GM12874 (cell line): ENCODE measurements at regions not wholly inside any gene's neighbourhood (a gene's known extent, or its start where the extent isn't known, plus 50 kb on each side); places are given as distances from the start of the nearest gene placed in this dataset.

Source experiments
- CTCF ChIP-seq: IDR thresholded peaks from 2 replicates; pipeline ENCODE4 v1.5.1; 2011; ENCODE audit warnings: low read depth, mild to moderate bottlenecking, control low read depth, low read length, moderate library complexity; ENCODE audit not compliant: insufficient read depth

- no peak for TF ChIP-seq CTCF
Observed at GRCh38 chr4:14726877-14727361, 275.4 kb upstream of the CPEB2 start.

GRCh38 chr4:14729282-14730000 is 272.8 kb upstream of the CPEB2 start:
- TF ChIP-seq CTCF: no peak

DNA sequence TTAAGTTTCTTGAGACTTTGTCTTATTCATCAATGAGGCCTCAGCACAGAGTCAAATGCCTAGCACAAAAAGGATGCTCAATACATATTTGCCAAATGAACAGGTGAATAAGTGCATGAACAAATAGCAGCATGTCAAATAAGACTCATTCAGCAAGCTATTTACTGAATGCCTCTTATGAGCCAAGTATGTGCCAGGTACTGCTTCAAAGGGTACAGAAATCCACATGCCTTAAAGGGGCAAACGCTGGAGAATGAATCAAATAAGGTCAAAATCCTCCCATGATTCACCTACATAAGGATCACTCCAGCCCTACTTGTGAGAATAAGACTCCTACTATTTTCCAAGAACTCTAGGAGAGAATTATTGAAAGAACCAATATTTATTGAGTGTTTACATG is 260.2 kb upstream of the CPEB2 start:
- no peak for TF ChIP-seq CTCF

GRCh38 chr4:14743172-14743571 is 259.1 kb upstream of the CPEB2 start:
- TF ChIP-seq CTCF: no peak

DNA sequence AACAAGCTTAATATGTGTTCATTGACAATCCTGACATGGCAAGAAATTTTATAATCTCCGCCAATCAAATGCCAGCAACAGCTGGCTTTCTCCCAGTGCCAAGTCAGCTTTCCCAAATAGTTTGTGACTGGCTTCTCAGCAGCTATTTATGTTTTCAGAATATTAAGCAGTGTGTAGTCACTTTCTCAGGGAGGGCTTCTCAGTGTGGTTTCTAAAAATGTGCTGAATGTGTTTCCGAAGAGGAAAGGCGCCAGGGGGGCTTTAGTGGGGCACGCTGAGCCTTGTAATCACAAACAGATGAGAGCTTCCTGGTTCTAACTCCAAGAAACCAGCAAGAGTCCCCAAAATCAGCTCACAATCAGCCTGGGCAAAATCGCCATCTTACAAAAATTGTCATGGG is 258.7 kb upstream of the CPEB2 start:
- no peak for TF ChIP-seq CTCF

GRCh38 chr4:14744346-14744745 is 257.9 kb upstream of the CPEB2 start:
- no peak for TF ChIP-seq CTCF

- TF ChIP-seq CTCF: peak; percentile 44
Observed at GRCh38 chr4:14749910-14750309, 252.4 kb upstream of the CPEB2 start.
